NT2/D1 (cell line): ENCODE measurements at regions not wholly inside any gene's neighbourhood (a gene's known extent, or its start where the extent isn't known, plus 50 kb on each side); places are given as distances from the start of the nearest gene placed in this dataset.

ENCODE experiments used
- SUZ12 ChIP-seq: IDR thresholded peaks from 2 replicates; pipeline ENCODE4 v1.6.1; 2011; ENCODE audit not compliant: insufficient read length, insufficient read depth; ENCODE audit errors: extremely low read depth
- YY1 ChIP-seq: IDR thresholded peaks from 2 replicates; pipeline ENCODE4 v1.6.1; 2011; ENCODE audit not compliant: insufficient read length, insufficient read depth
- ZNF274 ChIP-seq: IDR thresholded peaks from 2 replicates; pipeline ENCODE4 v1.6.1; 2011; ENCODE audit warnings: mild to moderate bottlenecking, low read depth, low read length

DNA sequence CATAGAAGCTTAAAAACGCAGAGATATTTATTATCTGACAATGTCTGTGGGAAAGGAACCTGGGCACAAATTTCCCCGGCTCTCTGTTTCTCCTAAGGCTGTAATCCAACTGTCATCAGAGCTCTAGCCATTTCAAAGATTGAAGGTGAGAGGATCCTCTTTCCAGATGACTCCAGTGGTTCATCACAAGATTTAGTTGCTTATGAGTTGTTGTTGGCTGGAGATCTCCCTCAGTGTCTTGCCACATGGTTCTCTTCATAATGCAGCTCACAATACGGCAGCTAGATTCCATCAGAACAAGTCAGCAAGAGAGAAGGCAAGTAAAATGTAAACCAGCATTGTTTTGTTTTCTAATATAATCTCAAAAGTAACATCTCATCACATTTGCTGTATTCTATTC is 369.4 kb downstream of the GASK1B start:
- TF ChIP-seq ZNF274 (no peak), SUZ12 (no peak), YY1 (no peak)
